ENCODE measurements at regions not wholly inside any gene's neighbourhood (a gene's known extent, or its start where the extent isn't known, plus 50 kb on each side); places are given as distances from the start of the nearest gene placed in this dataset.

GRCh38 chr5:114249823-114250222 is 112.0 kb upstream of the KCNN2 start:
- Histone ChIP-seq H3K36me3 (no peaks in the 10 kb centered on the region), H3K27me3 (no peaks in the 10 kb centered on the region), H3K27ac (peak overlapping the region; percentile 22), H3K4me1 (ENCODE audit: low read depth) (peaks cover 26% of the 10 kb centered on the region), H3K4me3 (no peak overlapping the region), H3K9me3 (ENCODE audit: low read depth) (no peaks in the 10 kb centered on the region)
- no peak for DNase-seq (ENCODE audit: low read depth in 1 of 2, low spot score in 1 of 2)
- no peak for TF ChIP-seq CTCF (IDR thresholded peaks at IDR 0.05; ENCODE audit: low read depth, low read length)

DNA sequence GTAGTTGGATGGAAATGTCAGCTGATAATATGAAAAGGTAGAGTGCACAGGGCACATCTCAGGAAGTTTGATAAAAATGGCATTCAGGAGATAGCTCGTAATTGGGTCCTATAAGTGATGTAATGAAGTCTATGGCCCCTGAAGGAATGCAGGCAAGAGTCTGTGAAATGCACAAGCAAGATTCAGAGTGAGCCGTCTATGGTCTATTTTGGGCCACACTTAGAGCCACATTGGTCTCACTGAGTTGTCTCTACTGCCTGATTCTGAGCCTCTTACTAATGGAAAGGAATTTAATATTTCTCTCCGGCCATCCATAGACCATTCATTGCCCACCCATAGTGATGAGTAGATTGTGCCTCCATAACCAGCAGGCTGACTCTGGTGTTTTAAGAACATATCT is 111.3 kb upstream of the KCNN2 start:
- DNase-seq (ENCODE audit: low read depth in 1 of 2, low spot score in 1 of 2): peak in 1 of 2 donors; percentile 23
- Histone ChIP-seq H3K27ac (peak overlapping the region; percentile 22), H3K4me3 (no peak overlapping the region), H3K36me3 (no peaks in the 10 kb centered on the region), H3K4me1 (ENCODE audit: low read depth) (peaks cover 33% of the 10 kb centered on the region), H3K9me3 (ENCODE audit: low read depth) (no peaks in the 10 kb centered on the region), H3K27me3 (no peaks in the 10 kb centered on the region)
- no peak for TF ChIP-seq CTCF (IDR thresholded peaks at IDR 0.05; ENCODE audit: low read depth, low read length)

- no peak overlapping the region for H3K27ac ChIP-seq
- H3K9me3 ChIP-seq (ENCODE audit: low read depth): no peaks in the 10 kb centered on the region
- no peaks in the 10 kb centered on the region for H3K27me3 ChIP-seq
- no peaks in the 10 kb centered on the region for H3K36me3 ChIP-seq
- no peak overlapping the region for H3K4me3 ChIP-seq
- peaks cover 33% of the 10 kb centered on the region for H3K4me1 ChIP-seq (ENCODE audit: low read depth)
- no peak for TF ChIP-seq CTCF (IDR thresholded peaks at IDR 0.05; ENCODE audit: low read depth, low read length)
- DNase-seq (ENCODE audit: low read depth in 1 of 2, low spot score in 1 of 2): no peak
Measured at GRCh38 chr5:114252226-114252625, 109.6 kb upstream of the KCNN2 start.

- no peaks in the 10 kb centered on the region for H3K9me3 ChIP-seq (ENCODE audit: low read depth)
- H3K27me3 ChIP-seq: no peaks in the 10 kb centered on the region
- peak overlapping the region; percentile 41 for H3K27ac ChIP-seq
- no peak for DNase-seq (ENCODE audit: low read depth in 1 of 2, low spot score in 1 of 2)
- no peak overlapping the region for H3K4me3 ChIP-seq
- no peaks in the 10 kb centered on the region for H3K36me3 ChIP-seq
- H3K4me1 ChIP-seq (ENCODE audit: low read depth): peaks cover 33% of the 10 kb centered on the region
- no peak for TF ChIP-seq CTCF (IDR thresholded peaks at IDR 0.05; ENCODE audit: low read depth, low read length)
Measured at GRCh38 chr5:114255260-114255659, 106.6 kb upstream of the KCNN2 start.

DNA sequence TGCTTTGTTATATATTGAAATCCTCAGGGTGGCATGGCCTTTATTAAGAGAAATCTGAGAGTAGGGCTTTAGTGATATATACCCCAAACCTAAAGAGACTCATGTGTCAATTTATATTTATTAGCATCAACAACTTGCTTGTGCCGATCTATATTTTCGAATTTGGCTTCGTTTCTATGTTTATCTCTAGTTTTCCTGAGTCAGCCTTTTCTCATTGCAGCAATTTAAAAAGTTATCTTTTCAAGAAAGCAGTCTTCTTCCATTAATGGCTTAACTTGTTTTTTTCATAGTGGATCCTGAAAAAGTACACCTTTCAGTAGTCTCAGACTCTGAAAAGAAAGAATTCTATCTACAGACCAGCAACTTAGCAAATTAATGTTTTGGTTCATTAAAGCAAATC is 99.9 kb upstream of the KCNN2 start:
- Histone ChIP-seq H3K27ac (no peak overlapping the region), H3K4me3 (no peak overlapping the region), H3K4me1 (ENCODE audit: low read depth) (no peaks in the 10 kb centered on the region), H3K36me3 (no peaks in the 10 kb centered on the region), H3K9me3 (ENCODE audit: low read depth) (no peaks in the 10 kb centered on the region), H3K27me3 (no peaks in the 10 kb centered on the region)
- no peak for DNase-seq (ENCODE audit: low read depth in 1 of 2, low spot score in 1 of 2)
- no peak for TF ChIP-seq CTCF (IDR thresholded peaks at IDR 0.05; ENCODE audit: low read depth, low read length)
